Breast epithelium (tissue), 4 donors: ENCODE measurements at regions not wholly inside any gene's neighbourhood (a gene's known extent, or its start where the extent isn't known, plus 50 kb on each side); places are given as distances from the start of the nearest gene placed in this dataset.
A peak's percentile ranks its signal among the peaks of the same experiment; 100 is the strongest.

ENCODE experiments used
- DNase-seq, 2 donors: peaks; one replicate each; pipeline ENCODE4 v3.0.0-alpha.2; 2019; ENCODE audit warnings: low spot score in 2 of 2
- H3K27ac ChIP-seq, 2 donors: fragments of 200-600 bp; sonication (generic) in 1 of 2; one replicate each; pipeline ENCODE4 v1.5.1; 2016 to 2019; ENCODE audit warnings: mild to moderate bottlenecking in 1 of 2
- H3K27me3 ChIP-seq, 2 donors: fragments of 200-600 bp; sonication (generic) in 1 of 2; one replicate each; pipeline versions ENCODE4 v1.5.1 to v1.6.0; 2017 to 2019; ENCODE audit warnings: control low read depth in 1 of 2, mild to moderate bottlenecking in 1 of 2
- H3K36me3 ChIP-seq: fragments of 200-600 bp; one replicate; pipeline ENCODE4 v1.5.1; 2019
- H3K4me1 ChIP-seq, 2 donors: fragments of 200-600 bp; sonication (generic); one replicate each; pipeline ENCODE4 v1.5.1; 2016 to 2019; ENCODE audit warnings: control low read depth in 1 of 2
- H3K4me3 ChIP-seq, 3 donors: fragments of 200-600 bp; sonication (generic); 1 replicate in 2 of 3; 2 replicates in 1 of 3; pipeline ENCODE4 v1.5.1; 2016 to 2019; ENCODE audit warnings: mild to moderate bottlenecking in 3 of 3, moderate library complexity in 2 of 3
- H3K9me3 ChIP-seq, 2 donors: fragments of 200-600 bp; sonication (generic) in 1 of 2; one replicate each; pipeline ENCODE4 v1.5.1; 2016 to 2019; ENCODE audit warnings: control low read depth in 1 of 2
- POLR2A ChIP-seq: fragments of 450-650 bp; IDR thresholded peaks from one replicate; pipeline ENCODE4 v1.6.1; 2016; ENCODE audit warnings: antibody characterized with exemption, mild to moderate bottlenecking, moderate library complexity
- POLR2AphosphoS5 ChIP-seq, 3 donors: sonication (generic); formaldehyde crosslinking; IDR thresholded peaks; one replicate each; pipeline ENCODE4 v1.6.1; 2017; ENCODE audit warnings: antibody characterized with exemption in 3 of 3
- intact Hi-C: fragments of 100-400 bp; cut with DNase I; formaldehyde crosslinking; loops from one replicate; pipeline ENCODE4 v1.15.1; 2023; ENCODE audit warnings: low total_unique reads
- TF ChIP-seq, protein P1 (sequence below), 3 donors: fragments of 450-650 bp; IDR thresholded peaks; one replicate each; pipeline ENCODE4 v1.5.1; 2016 to 2017; ENCODE audit warnings: antibody characterized with exemption in 3 of 3, mild to moderate bottlenecking in 3 of 3, moderate library complexity in 3 of 3

DNA sequence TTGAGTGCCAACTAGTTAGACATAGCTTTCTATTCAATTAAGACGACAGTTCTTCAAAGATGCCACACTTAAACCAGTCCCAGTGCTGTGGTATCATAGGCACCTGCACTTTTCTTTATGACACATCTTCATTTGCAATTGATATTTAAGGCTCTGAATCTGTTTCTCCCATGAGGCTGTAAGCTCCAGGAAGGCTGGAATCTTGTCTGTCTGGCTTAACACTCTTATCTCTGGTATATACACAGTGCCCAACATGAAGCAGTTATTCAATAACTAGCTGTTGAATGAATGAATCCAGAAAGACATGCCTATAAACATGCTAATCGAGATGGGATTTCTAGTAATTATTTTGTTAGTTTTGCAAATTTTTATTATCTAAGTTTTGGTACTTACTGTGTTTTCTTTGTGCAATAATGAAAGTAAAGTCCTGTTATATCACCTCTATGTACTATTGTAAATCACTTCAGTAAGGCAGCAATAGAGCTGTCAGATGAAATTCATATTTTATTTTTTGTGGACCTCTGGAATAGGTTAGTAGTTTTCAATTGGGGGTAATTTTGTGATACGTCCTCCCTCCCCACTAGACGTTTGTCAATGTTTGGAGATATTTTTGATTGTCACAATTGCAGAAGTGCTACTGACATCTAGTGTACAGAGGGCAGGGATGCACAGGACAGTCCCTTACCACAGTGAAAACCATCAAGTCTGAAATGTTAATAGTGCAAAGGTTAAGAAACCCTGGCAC is 51.3 kb upstream of the STEAP4 start:
- Histone ChIP-seq H3K27ac (no peak overlapping the region), H3K9me3 (no peaks in the 10 kb centered on the region), H3K4me3 (peak overlapping the region in 1 of 3 donors; percentile 11), H3K27me3 (no peaks in the 10 kb centered on the region), H3K36me3 (no peaks in the 10 kb centered on the region), H3K4me1 (no peaks in the 10 kb centered on the region)
- TF ChIP-seq POLR2A, result no peak
- TF ChIP-seq, protein P1, sequence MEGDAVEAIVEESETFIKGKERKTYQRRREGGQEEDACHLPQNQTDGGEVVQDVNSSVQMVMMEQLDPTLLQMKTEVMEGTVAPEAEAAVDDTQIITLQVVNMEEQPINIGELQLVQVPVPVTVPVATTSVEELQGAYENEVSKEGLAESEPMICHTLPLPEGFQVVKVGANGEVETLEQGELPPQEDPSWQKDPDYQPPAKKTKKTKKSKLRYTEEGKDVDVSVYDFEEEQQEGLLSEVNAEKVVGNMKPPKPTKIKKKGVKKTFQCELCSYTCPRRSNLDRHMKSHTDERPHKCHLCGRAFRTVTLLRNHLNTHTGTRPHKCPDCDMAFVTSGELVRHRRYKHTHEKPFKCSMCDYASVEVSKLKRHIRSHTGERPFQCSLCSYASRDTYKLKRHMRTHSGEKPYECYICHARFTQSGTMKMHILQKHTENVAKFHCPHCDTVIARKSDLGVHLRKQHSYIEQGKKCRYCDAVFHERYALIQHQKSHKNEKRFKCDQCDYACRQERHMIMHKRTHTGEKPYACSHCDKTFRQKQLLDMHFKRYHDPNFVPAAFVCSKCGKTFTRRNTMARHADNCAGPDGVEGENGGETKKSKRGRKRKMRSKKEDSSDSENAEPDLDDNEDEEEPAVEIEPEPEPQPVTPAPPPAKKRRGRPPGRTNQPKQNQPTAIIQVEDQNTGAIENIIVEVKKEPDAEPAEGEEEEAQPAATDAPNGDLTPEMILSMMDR (IDR thresholded peaks at IDR 0.05), result peak in 2 of 3 donors; percentile 46 to 47
- intact Hi-C loops, result no loop called here
- DNase-seq, result no peak

DNA sequence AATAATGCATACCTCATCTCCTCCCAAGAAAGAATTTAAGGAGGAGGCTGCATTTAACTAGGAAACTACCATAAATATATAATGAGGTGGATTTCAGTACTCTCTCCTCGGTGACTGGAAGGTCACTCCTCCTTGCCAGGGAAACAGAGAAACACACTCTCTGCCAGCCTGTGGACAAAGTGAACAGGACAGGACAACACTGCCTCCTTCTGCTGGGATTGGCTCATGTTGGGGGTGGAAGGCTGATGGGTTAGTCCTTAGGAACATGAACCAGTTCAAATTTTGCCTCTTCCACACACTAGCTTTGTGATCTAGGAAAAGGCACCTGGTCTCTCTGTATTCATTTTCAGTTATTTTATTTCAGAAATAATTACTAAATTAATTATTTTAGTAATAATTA is 50.6 kb upstream of the STEAP4 start:
- TF ChIP-seq POLR2A (no peak), POLR2AphosphoS5 (IDR thresholded peaks at IDR 0.05) (no peak)
- TF ChIP-seq, protein P1 (IDR thresholded peaks at IDR 0.05), result peak in 2 of 3 donors; percentile 22 to 35
- peak in 1 of 2 donors; percentile 54 for DNase-seq
- H3K27me3 ChIP-seq, result no peaks in the 10 kb centered on the region
- no peaks in the 10 kb centered on the region for H3K9me3 ChIP-seq
- H3K4me1 ChIP-seq, result no peaks in the 10 kb centered on the region
- no peak overlapping the region for H3K4me3 ChIP-seq
- intact Hi-C loops, result no loop called here
- H3K27ac ChIP-seq, result no peak overlapping the region
- no peaks in the 10 kb centered on the region for H3K36me3 ChIP-seq
